NCI-H1436 treated with DMSO at 0.1 percent for 48 hours (cell line): ENCODE measurements at regions not wholly inside any gene's neighbourhood (a gene's known extent, or its start where the extent isn't known, plus 50 kb on each side); places are given as distances from the start of the nearest gene placed in this dataset.
"Not testable (repeated sequence)": the region's sequence is repeated elsewhere in the genome, so short reads cannot be mapped to it uniquely, and the experiment has no call there.

Experiments
- DNase-seq: peaks from one replicate; lab custom pipeline; 2025; lab: John Stamatoyannopoulos, UW

GRCh38 chr2:164024396-164024795 lies 288.6 kb upstream of the FIGN start:
- no peak for DNase-seq

GRCh38 chr2:164023896-164024295 lies 288.1 kb upstream of the FIGN start:
- DNase-seq, result no peak

- DNase-seq, result no peak
Measured at GRCh38 chr2:164015328-164016123, 279.7 kb upstream of the FIGN start.

- no peak for DNase-seq
Measured at GRCh38 chr2:164014791-164015190, 279.0 kb upstream of the FIGN start.

- DNase-seq, result peak; percentile 24
Measured at GRCh38 chr2:164014068-164014731, 278.4 kb upstream of the FIGN start.

- DNase-seq, result no peak
Measured at GRCh38 chr2:164012581-164012980, 276.8 kb upstream of the FIGN start.

GRCh38 chr2:164009756-164010337 lies 274.0 kb upstream of the FIGN start:
- DNase-seq, result peak; percentile 80

GRCh38 chr2:164008752-164009151 lies 272.9 kb upstream of the FIGN start:
- DNase-seq, result no peak

- no peak for DNase-seq
Measured at GRCh38 chr2:164006704-164007103, 270.9 kb upstream of the FIGN start.

GRCh38 chr2:164000176-164000575 lies 264.4 kb upstream of the FIGN start:
- no peak for DNase-seq

- no peak for DNase-seq
Measured at GRCh38 chr2:163997466-163997865, 261.7 kb upstream of the FIGN start.

GRCh38 chr2:163990541-163990940 lies 254.7 kb upstream of the FIGN start:
- DNase-seq, result no peak

- DNase-seq, result no peak
Measured at GRCh38 chr2:163990101-163990500, 254.3 kb upstream of the FIGN start.

- no peak for DNase-seq
Measured at GRCh38 chr2:163987175-163987940, 251.6 kb upstream of the FIGN start.

GRCh38 chr2:163984986-163985385 lies 249.2 kb upstream of the FIGN start:
- DNase-seq, result no peak

GRCh38 chr2:163983911-163984310 lies 248.1 kb upstream of the FIGN start:
- no peak for DNase-seq

GRCh38 chr2:163982938-163983337 lies 247.1 kb upstream of the FIGN start:
- no peak for DNase-seq

GRCh38 chr2:163974766-163975165 lies 239.0 kb upstream of the FIGN start:
- no peak for DNase-seq

- no peak for DNase-seq
Measured at GRCh38 chr2:163970058-163970813, 234.4 kb upstream of the FIGN start.

GRCh38 chr2:163964278-163964677 lies 228.5 kb upstream of the FIGN start:
- DNase-seq, result not testable (repeated sequence)

GRCh38 chr2:163953390-163953907 lies 217.6 kb upstream of the FIGN start:
- no peak for DNase-seq
